Fibroblast of pulmonary artery (primary cell): ENCODE measurements at regions not wholly inside any gene's neighbourhood (a gene's known extent, or its start where the extent isn't known, plus 50 kb on each side); places are given as distances from the start of the nearest gene placed in this dataset.

ENCODE experiments used
- DNase-seq: peaks from one replicate; pipeline ENCODE4 v3.0.0-alpha.2; 2010; ENCODE audit warnings: low read depth
- H3K4me3 ChIP-seq: replicated peaks from 2 replicates; pipeline ENCODE4 v1.5.1; 2011; ENCODE audit warnings: low read depth, mild to moderate bottlenecking, control low read depth, low read length, moderate library complexity
- TF ChIP-seq, protein P1 (sequence below): IDR thresholded peaks from 2 replicates; pipeline ENCODE4 v1.5.1; 2011; ENCODE audit warnings: mild to moderate bottlenecking, control low read depth, low read length, inconsistent platforms; ENCODE audit errors: missing control alignments

DNA sequence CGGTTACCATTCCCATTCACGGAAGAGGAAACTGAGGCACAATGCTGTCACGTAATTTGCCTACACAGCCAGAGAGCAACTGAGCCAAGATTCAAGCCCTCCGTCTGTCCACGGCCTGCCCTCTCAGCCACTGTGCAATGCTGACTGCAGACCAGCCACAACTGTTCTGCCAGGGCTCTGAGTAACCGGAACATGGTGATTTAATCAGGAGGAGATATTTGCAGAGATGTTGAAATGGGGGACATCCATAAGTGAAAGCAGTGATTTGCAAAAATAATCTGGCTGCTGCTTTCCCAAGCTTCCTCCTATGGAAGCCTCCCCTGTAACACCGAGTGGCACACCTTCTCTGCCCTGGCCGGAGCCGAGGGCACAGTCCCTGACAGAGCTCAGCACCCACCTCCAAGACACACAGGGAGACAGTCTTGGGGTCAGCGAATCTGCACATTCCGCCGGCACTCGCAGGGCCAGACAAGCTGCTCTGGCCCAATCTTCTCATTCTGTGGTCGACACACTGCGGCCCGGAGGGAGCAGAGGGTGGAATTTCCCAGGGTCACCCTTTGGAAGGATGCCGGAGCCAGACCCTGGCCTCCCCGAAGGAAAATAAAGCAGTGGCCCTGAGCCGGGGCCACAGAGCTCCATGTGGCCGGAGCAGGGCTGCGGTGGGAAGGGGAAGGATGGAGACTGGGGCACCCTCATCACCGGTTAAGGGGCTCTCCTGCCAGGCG, 158.2 kb upstream of the DIO3 start:
- TF ChIP-seq, protein P1, sequence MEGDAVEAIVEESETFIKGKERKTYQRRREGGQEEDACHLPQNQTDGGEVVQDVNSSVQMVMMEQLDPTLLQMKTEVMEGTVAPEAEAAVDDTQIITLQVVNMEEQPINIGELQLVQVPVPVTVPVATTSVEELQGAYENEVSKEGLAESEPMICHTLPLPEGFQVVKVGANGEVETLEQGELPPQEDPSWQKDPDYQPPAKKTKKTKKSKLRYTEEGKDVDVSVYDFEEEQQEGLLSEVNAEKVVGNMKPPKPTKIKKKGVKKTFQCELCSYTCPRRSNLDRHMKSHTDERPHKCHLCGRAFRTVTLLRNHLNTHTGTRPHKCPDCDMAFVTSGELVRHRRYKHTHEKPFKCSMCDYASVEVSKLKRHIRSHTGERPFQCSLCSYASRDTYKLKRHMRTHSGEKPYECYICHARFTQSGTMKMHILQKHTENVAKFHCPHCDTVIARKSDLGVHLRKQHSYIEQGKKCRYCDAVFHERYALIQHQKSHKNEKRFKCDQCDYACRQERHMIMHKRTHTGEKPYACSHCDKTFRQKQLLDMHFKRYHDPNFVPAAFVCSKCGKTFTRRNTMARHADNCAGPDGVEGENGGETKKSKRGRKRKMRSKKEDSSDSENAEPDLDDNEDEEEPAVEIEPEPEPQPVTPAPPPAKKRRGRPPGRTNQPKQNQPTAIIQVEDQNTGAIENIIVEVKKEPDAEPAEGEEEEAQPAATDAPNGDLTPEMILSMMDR = no peak
- no peak overlapping the region for H3K4me3 ChIP-seq
- DNase-seq = peak; percentile 4

DNA sequence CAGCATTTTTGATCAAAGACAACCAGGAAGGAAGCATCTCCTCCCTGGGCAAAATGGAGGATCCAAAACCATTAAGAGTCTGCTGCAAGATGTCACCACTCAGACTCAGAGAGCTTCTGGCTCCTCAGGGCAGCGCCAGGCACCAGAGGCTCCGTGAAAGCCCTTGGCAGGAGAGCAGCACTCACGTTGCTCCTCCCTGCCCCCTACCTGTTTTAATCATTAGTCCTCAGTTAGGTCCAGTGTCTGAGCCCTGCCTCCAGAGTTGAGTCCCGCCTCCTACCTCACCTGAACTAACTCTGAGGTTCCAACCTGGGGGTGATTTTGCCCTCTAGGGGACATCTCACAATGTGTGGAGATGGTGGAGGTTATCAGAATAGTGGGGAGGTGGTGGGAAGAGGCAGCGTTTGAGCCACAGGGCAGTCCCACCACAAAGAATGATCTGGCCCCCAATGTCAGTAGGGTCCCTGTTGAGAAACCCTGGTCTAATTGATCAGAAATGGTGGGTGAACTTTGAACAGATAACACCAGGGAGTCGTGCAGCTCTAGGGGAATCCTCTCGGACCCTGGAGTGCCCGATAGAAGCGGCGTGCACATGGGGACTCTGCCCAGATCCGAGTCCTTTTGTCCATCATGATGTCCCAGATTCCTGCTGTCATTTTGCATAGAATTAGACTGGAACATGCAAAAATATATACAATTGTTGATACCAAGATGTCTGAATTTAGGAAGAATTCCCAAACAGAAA, 156.7 kb upstream of the DIO3 start:
- no peak overlapping the region for H3K4me3 ChIP-seq
- TF ChIP-seq, protein P1 = no peak
- no peak for DNase-seq

DNA sequence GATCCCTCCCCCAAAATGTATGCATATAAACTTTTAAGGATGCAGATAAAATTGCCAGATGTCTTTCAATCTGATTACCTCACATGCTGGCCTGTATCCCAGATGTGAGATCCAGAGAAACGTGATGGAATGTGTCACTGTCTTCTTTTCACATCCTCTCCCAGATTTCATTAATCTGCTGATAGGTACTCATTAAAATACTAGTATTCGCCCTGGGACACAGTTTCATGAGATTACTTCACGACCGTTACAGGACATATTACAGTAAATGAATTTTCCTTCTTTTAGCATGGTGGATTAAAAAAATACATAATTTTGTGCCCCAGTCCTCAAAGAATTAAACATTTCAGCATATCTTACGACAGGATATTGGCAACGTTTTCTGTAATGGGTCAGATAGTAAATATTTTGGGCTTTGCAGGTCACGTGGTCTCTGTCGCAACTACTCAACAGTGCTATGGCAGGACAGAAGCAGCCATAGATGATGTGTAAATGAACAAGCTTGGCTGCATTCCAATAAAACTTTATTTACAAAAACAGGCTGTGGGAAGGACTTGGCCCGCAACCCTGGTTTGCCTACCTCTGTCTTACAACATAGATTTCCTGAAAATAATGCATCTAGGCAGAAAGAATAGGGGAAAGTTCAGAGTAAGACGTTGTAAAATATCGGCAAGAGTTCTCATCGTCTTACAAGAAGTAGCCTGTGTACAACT, 156.0 kb upstream of the DIO3 start:
- H3K4me3 ChIP-seq = no peak overlapping the region
- DNase-seq = peak; percentile 73
- TF ChIP-seq, protein P1 = no peak

DNA sequence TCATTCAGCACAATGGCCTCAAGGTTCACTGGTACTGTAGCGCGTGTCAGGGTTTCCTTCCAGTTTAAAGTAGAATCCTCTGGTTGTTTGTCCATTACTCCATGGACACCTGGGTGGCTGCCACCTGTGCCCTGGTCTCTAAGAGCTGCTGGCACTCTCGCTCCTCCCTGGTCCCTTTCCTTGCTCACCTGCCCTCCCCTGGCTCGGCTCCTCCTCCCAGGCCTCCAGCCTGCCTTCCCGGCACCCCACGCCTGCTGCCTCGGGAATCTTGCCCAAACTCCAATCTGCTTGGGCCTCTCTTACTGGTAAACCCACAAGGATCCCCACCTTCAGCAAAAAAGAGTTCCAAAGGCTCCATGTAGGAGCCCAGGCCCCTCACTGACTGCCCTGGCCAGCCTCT, 154.4 kb upstream of the DIO3 start:
- TF ChIP-seq, protein P1 = no peak
- H3K4me3 ChIP-seq = no peak overlapping the region
- DNase-seq = no peak

DNA sequence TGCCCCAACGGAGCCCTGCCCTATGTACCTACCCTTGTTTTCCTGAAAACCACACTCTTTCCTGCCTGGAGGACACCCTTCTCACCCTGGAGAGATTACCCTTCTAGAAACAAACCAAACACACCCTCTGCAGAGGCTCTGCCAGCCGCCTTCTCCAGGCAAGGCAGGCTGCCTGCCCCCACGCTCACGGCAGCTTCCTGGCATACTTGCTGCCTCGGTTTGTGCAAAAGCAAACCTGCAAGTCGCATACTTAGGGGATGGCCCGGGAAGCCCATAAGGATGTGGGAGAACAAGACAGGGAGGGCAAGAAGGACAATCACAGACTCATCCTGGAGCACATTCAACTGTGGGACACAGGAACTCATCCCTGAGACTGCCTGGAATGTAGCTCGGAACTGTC, 154.0 kb upstream of the DIO3 start:
- DNase-seq = no peak
- TF ChIP-seq, protein P1 = no peak

DNA sequence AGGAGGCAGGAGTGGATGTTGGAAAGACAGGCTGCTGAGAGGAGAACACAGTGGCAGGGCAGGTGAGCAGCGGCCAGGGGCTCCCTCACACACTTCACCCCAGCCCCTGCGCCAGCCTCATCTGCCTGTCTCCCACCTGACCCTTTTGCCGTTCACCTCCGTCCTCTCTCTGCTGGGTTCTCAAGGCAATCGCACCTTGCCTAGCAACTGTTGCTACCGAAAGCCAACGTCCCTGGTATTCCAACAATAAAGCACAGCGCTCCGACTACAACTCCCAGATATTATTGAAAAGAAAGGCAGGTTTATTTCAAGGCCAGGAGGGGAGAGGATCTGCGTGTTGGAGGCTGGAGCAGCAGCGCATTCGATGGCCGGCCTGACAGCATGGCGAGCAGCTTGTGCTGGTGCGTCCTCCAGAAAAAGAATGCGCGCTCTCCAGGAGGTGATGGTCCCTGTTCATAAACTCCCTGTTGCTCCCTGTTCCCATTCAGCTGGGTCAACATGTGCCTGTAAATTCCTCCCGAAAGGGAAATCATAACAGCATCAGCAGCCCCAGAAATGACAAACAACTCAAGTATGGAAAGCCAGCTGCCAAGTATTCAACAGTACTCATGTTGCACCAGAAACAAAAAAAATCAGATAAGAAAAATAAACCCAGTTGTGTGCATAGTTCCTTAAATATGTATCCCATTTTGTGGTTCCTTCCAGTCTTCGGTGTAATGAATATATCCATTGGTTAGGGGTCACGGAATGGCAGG, 153.0 kb upstream of the DIO3 start:
- no peak overlapping the region for H3K4me3 ChIP-seq
- TF ChIP-seq, protein P1 = no peak
- DNase-seq = peak; percentile 14

More for the DNA sequence above, 154.0 kb upstream of the DIO3 start:
- H3K4me3 ChIP-seq = no peak overlapping the region
